Panc1 (cell line): ENCODE measurements at regions not wholly inside any gene's neighbourhood (a gene's known extent, or its start where the extent isn't known, plus 50 kb on each side); places are given as distances from the start of the nearest gene placed in this dataset.

ENCODE experiments used
- ATAC-seq: fragments of 200-7000 bp; cut with Tn5 transposase; 2 replicates; pipeline ENCODE4 v1.9.1; 2020; ENCODE audit warnings: mild to moderate bottlenecking, moderate library complexity
- BruUV-seq: library from RNA; stranded (reverse); fragments of 400-500 nt; replicated peaks from 2 replicates; lab custom pipeline; 2021; lab: Mats Ljungman, UMichigan
- CTCF ChIA-PET: fragments of 300-600 bp; sonication (Branson Sonifier 250); formaldehyde crosslinking; loops from one replicate; lab custom pipeline; 2022; ENCODE audit warnings: antibody characterized with exemption; lab: Charles Lee
- POLR2A ChIA-PET: fragments of 300-600 bp; sonication (Branson Sonifier 250); formaldehyde crosslinking; loops from one replicate; lab custom pipeline; 2022; ENCODE audit warnings: antibody characterized with exemption; lab: Charles Lee
- DNase-seq: peaks from one replicate; pipeline ENCODE4 v3.0.0-alpha.2; 2010; ENCODE audit warnings: low read depth, low spot score
- H3K27ac ChIP-seq: 2 replicates; pipeline ENCODE4 v1.5.1; 2011; ENCODE audit warnings: mild to moderate bottlenecking, low read length, inconsistent platforms
- H3K27me3 ChIP-seq: fragments of 200-500 bp; sonication (Bioruptor generic); 2 replicates; pipeline ENCODE4 v1.6.0; 2014; ENCODE audit warnings: low read length, inconsistent platforms; ENCODE audit not compliant: control insufficient read depth, insufficient read depth
- H3K36me3 ChIP-seq: fragments of 200-500 bp; sonication (Bioruptor generic); 2 replicates; pipeline ENCODE4 v1.5.1; 2014; ENCODE audit warnings: inconsistent platforms, mild to moderate bottlenecking, low read length, moderate library complexity; ENCODE audit not compliant: control insufficient read depth, insufficient read depth
- H3K4me1 ChIP-seq: 2 replicates; pipeline ENCODE4 v1.5.1; 2011; ENCODE audit warnings: inconsistent platforms, mild to moderate bottlenecking, low read length, moderate library complexity; ENCODE audit not compliant: control insufficient read depth, insufficient read depth
- H3K4me3 ChIP-seq, 2 experiments: 2 replicates each; pipeline ENCODE4 v1.5.1; 2011 to 2012; ENCODE audit warnings: low read depth in 2 of 2, low read length in 2 of 2, mild to moderate bottlenecking in 2 of 2, inconsistent platforms in 1 of 2, moderate library complexity in 1 of 2
- H3K9me3 ChIP-seq: fragments of 200-500 bp; sonication (Bioruptor generic); 2 replicates; pipeline ENCODE4 v1.5.1; 2014; ENCODE audit warnings: low read depth, mild to moderate bottlenecking, inconsistent platforms, low read length, moderate library complexity; ENCODE audit not compliant: control insufficient read depth, insufficient read depth
- POLR2AphosphoS5 ChIP-seq: IDR thresholded peaks from 2 replicates; pipeline ENCODE4 v1.6.1; 2012; ENCODE audit warnings: mild to moderate bottlenecking, low read depth, low read length, moderate library complexity
- SIN3A ChIP-seq: IDR thresholded peaks from 2 replicates; pipeline ENCODE4 v1.6.1; 2012; ENCODE audit warnings: low read depth, mild to moderate bottlenecking, low read length, moderate library complexity, borderline replicate concordance; ENCODE audit not compliant: insufficient read depth
- TCF7L2 ChIP-seq: IDR thresholded peaks from 2 replicates; pipeline ENCODE4 v1.6.1; 2011; ENCODE audit warnings: mild to moderate bottlenecking, low read depth, low read length, inconsistent platforms
- in situ Hi-C: cut with HindIII; loops from 2 replicates; pipeline ENCODE4 v1.10.0; 2016; ENCODE audit warnings: low sequenced_read_pairs, low pct_unique_long_range_greater_than_20kb
- intact Hi-C: fragments of 100-400 bp; cut with micrococcal nuclease; formaldehyde crosslinking; loops from one replicate; pipeline ENCODE4 v1.10.0; 2022; ENCODE audit not compliant: unreplicated experiment
- TF ChIP-seq, protein P1 (sequence below): fragments of 450-650 bp; IDR thresholded peaks from 2 replicates; pipeline ENCODE4 v1.5.1; 2017; ENCODE audit warnings: mild to moderate bottlenecking
- TF ChIP-seq, protein P2 (sequence below), 2 experiments: IDR thresholded peaks; 2 replicates each; pipeline ENCODE4 v1.6.1; 2011 to 2012; ENCODE audit warnings: low read depth in 2 of 2, control low read depth in 1 of 2, low read length in 1 of 2, mild to moderate bottlenecking in 1 of 2, moderate library complexity in 1 of 2; ENCODE audit not compliant: insufficient read depth in 1 of 2

DNA sequence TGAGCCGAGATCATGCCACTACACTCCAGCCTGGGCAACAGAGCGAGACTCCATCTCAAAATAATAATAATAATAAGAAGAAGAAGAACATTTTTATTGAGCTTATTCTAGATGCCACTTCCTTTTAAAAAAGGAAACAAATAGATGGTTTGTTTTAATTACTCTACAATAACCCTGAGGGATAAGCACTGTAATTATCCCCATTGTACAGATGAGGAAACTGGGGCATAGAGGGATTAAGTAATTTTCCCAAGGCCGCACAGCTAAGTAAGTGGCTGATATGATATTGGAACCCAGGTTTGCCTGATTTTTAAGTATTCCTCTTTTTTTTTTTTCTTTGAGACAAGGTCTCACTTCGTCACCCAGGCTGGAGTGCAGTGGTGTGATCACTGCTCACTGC lies 58.5 kb upstream of the LRIG2 start:
- ATAC-seq = no peak
- no peak for DNase-seq
- H3K27me3 ChIP-seq = no peaks in the 10 kb centered on the region
- TF ChIP-seq, protein P1, sequence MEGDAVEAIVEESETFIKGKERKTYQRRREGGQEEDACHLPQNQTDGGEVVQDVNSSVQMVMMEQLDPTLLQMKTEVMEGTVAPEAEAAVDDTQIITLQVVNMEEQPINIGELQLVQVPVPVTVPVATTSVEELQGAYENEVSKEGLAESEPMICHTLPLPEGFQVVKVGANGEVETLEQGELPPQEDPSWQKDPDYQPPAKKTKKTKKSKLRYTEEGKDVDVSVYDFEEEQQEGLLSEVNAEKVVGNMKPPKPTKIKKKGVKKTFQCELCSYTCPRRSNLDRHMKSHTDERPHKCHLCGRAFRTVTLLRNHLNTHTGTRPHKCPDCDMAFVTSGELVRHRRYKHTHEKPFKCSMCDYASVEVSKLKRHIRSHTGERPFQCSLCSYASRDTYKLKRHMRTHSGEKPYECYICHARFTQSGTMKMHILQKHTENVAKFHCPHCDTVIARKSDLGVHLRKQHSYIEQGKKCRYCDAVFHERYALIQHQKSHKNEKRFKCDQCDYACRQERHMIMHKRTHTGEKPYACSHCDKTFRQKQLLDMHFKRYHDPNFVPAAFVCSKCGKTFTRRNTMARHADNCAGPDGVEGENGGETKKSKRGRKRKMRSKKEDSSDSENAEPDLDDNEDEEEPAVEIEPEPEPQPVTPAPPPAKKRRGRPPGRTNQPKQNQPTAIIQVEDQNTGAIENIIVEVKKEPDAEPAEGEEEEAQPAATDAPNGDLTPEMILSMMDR = no peak
- no peak for TF ChIP-seq TCF7L2
- TF ChIP-seq, protein P2, sequence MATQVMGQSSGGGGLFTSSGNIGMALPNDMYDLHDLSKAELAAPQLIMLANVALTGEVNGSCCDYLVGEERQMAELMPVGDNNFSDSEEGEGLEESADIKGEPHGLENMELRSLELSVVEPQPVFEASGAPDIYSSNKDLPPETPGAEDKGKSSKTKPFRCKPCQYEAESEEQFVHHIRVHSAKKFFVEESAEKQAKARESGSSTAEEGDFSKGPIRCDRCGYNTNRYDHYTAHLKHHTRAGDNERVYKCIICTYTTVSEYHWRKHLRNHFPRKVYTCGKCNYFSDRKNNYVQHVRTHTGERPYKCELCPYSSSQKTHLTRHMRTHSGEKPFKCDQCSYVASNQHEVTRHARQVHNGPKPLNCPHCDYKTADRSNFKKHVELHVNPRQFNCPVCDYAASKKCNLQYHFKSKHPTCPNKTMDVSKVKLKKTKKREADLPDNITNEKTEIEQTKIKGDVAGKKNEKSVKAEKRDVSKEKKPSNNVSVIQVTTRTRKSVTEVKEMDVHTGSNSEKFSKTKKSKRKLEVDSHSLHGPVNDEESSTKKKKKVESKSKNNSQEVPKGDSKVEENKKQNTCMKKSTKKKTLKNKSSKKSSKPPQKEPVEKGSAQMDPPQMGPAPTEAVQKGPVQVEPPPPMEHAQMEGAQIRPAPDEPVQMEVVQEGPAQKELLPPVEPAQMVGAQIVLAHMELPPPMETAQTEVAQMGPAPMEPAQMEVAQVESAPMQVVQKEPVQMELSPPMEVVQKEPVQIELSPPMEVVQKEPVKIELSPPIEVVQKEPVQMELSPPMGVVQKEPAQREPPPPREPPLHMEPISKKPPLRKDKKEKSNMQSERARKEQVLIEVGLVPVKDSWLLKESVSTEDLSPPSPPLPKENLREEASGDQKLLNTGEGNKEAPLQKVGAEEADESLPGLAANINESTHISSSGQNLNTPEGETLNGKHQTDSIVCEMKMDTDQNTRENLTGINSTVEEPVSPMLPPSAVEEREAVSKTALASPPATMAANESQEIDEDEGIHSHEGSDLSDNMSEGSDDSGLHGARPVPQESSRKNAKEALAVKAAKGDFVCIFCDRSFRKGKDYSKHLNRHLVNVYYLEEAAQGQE (IDR thresholded peaks at IDR 0.05; ENCODE audit: insufficient read depth in 1 of 2, low read depth in 2 of 2, low read length in 1 of 2) = no peak
- TF ChIP-seq POLR2AphosphoS5 = no peak
- no peak for TF ChIP-seq SIN3A
- no peaks in the 10 kb centered on the region for H3K36me3 ChIP-seq
- no peaks in the 10 kb centered on the region for H3K4me1 ChIP-seq
- CTCF ChIA-PET = no interaction called here
- H3K27ac ChIP-seq = no peak overlapping the region
- POLR2A ChIA-PET = no interaction called here
- BruUV-seq = no TSS peak
- in situ Hi-C loops (no loop called here), intact Hi-C loops (no loop called here)
- no peaks in the 10 kb centered on the region for H3K9me3 ChIP-seq
- no peak overlapping the region for H3K4me3 ChIP-seq

DNA sequence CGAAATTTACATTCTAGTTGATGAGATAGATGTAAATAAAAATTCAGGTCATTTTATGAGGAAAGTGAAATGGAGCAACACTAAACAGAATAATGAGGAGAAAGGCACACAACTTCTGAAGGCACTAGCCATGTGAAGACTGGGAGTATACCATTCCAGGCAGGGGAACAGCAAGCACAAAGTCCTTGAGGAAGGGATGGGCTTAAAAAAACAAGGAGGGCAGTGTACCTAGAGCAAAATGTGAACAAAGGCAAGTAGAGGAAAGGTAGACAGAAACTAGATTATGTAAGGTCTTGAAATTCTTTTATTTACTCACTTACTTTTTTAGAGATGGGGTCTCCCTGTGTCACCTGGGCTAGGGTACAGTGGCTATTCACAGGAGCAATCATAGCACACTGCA lies 54.1 kb upstream of the LRIG2 start:
- H3K27ac ChIP-seq = no peak overlapping the region
- CTCF ChIA-PET = no interaction called here
- BruUV-seq = no TSS peak

More for the DNA sequence above, 54.1 kb upstream of the LRIG2 start:
- no peak for ATAC-seq
- no peaks in the 10 kb centered on the region for H3K4me1 ChIP-seq
- DNase-seq = no peak
- in situ Hi-C loops (no loop called here), intact Hi-C loops (no loop called here)
- TF ChIP-seq, protein P2 (IDR thresholded peaks at IDR 0.05; ENCODE audit: insufficient read depth in 1 of 2, low read depth in 2 of 2, low read length in 1 of 2) = no peak
- no peak for TF ChIP-seq POLR2AphosphoS5
- TF ChIP-seq SIN3A = no peak
- TF ChIP-seq, protein P1 = no peak
- TF ChIP-seq TCF7L2 = no peak
- no peak overlapping the region for H3K4me3 ChIP-seq
- POLR2A ChIA-PET = no interaction called here
- H3K9me3 ChIP-seq = no peaks in the 10 kb centered on the region
- H3K36me3 ChIP-seq = no peaks in the 10 kb centered on the region
- H3K27me3 ChIP-seq = no peaks in the 10 kb centered on the region
